ENCODE measurements at regions not wholly inside any gene's neighbourhood (a gene's known extent, or its start where the extent isn't known, plus 50 kb on each side); places are given as distances from the start of the nearest gene placed in this dataset.

GRCh38 chr7:54014765-54015164, 527.4 kb upstream of the VSTM2A start:
- Histone ChIP-seq H3K27me3 (ENCODE audit: insufficient read depth, low read length) (no peaks in the 10 kb centered on the region), H3K27ac (ENCODE audit: low read depth, low read length) (no peak overlapping the region), H3K9me3 (ENCODE audit: control insufficient read depth in 1 of 2, insufficient read depth in 1 of 2, low read depth in 1 of 2, low read length in 2 of 2) (peaks cover 0 to 17% of the 10 kb centered on the region in 2 experiments; a peak in 2 of 4 replicates), H3K36me3 (ENCODE audit: control insufficient read depth in 1 of 2, insufficient read depth in 2 of 2, low read length in 2 of 2) (no peaks in the 10 kb centered on the region), H3K79me2 (ENCODE audit: insufficient read depth, low read length) (no peaks in the 10 kb centered on the region), H3K4me1 (ENCODE audit: control insufficient read depth in 1 of 2, insufficient read depth in 2 of 2, low read length in 2 of 2) (no peaks in the 10 kb centered on the region), H2AFZ (ENCODE audit: low read depth, low read length, poor library complexity, severe bottlenecking) (no peak overlapping the region), H4K20me1 (ENCODE audit: insufficient read depth) (no peaks in the 10 kb centered on the region), H3K9me2 (ENCODE audit: insufficient read depth) (no peaks in the 10 kb centered on the region), H3K9ac (ENCODE audit: low read length) (no peak overlapping the region), H3K4me2 (ENCODE audit: low read length) (no peak overlapping the region), H3K4me3 (replicated peaks in 1 of 2; ENCODE audit: low read depth in 1 of 2, low read length in 2 of 2) (no peak overlapping the region)
- BruUV-seq (replicated peaks) = no TSS peak
- intact Hi-C loops (cut with micrococcal nuclease) = no loop called here
- POLR2A ChIA-PET = no interaction called here
- ATAC-seq = no peak
- TF ChIP-seq YY1 (IDR thresholded peaks at IDR 0.05; ENCODE audit: extremely low read depth, insufficient replicate concordance, low read depth, low read length) (no peak), ELF1 (IDR thresholded peaks at IDR 0.05; ENCODE audit: borderline replicate concordance, low read depth) (no peak), ATF3 (IDR thresholded peaks at IDR 0.05) (no peak)
- RAD21 ChIA-PET (ENCODE audit: low non-redundant PET in 1 of 2, low total read pairs in 2 of 2, uncharacterized antibody in 2 of 2, unreplicated experiment in 2 of 2) = no interaction called here
- CTCF ChIA-PET = no interaction called here
- no peak for DNase-seq (ENCODE audit: low read depth, low spot score)

GRCh38 chr7:54015251-54015650, 526.9 kb upstream of the VSTM2A start:
- CTCF ChIA-PET = no interaction called here
- H2AFZ ChIP-seq (ENCODE audit: low read depth, low read length, poor library complexity, severe bottlenecking) = no peak overlapping the region
- H3K9me2 ChIP-seq (ENCODE audit: insufficient read depth) = no peaks in the 10 kb centered on the region
- no peaks in the 10 kb centered on the region for H4K20me1 ChIP-seq (ENCODE audit: insufficient read depth)
- RAD21 ChIA-PET (ENCODE audit: low non-redundant PET in 1 of 2, low total read pairs in 2 of 2, uncharacterized antibody in 2 of 2, unreplicated experiment in 2 of 2) = no interaction called here
- peaks cover 4 to 20% of the 10 kb centered on the region in 2 experiments; a peak in 2 of 4 replicates for H3K9me3 ChIP-seq (ENCODE audit: control insufficient read depth in 1 of 2, insufficient read depth in 1 of 2, low read depth in 1 of 2, low read length in 2 of 2)
- DNase-seq (ENCODE audit: low read depth, low spot score) (no peak), ATAC-seq (no peak)
- H3K4me1 ChIP-seq (ENCODE audit: control insufficient read depth in 1 of 2, insufficient read depth in 2 of 2, low read length in 2 of 2) = no peaks in the 10 kb centered on the region
- no peak overlapping the region for H3K9ac ChIP-seq (ENCODE audit: low read length)
- POLR2A ChIA-PET = no interaction called here
- H3K4me2 ChIP-seq (ENCODE audit: low read length) = no peak overlapping the region
- H3K27ac ChIP-seq (ENCODE audit: low read depth, low read length) = no peak overlapping the region
- no TSS peak for BruUV-seq (replicated peaks)
- TF ChIP-seq ATF3 (IDR thresholded peaks at IDR 0.05) = no peak
- TF ChIP-seq RAD21 (IDR thresholded peaks at IDR 0.05; ENCODE audit: low read depth) = no peak
- TF ChIP-seq TCF7L2 (IDR thresholded peaks at IDR 0.05; ENCODE audit: borderline replicate concordance, extremely low read depth, insufficient read depth, insufficient read length) = no peak
- TF ChIP-seq MAX (IDR thresholded peaks at IDR 0.05) = no peak
- no peak for TF ChIP-seq POLR2AphosphoS5 (IDR thresholded peaks at IDR 0.05; ENCODE audit: low read depth, low read length)
- no peak for TF ChIP-seq ZFX (IDR thresholded peaks at IDR 0.05)
- TF ChIP-seq POLR2A (IDR thresholded peaks at IDR 0.05; ENCODE audit: borderline replicate concordance, extremely low read depth, insufficient read depth, insufficient read length) = no peak
- no peak for TF ChIP-seq EZH2 (IDR thresholded peaks at IDR 0.05)
- no peak for TF ChIP-seq ZNF274 (IDR thresholded peaks at IDR 0.05; ENCODE audit: low read depth, low read length)
- TF ChIP-seq EGR1 (IDR thresholded peaks at IDR 0.05; ENCODE audit: low read depth) = no peak
- TF ChIP-seq SIN3A (IDR thresholded peaks at IDR 0.05; ENCODE audit: low read depth) = no peak
- no peaks in the 10 kb centered on the region for H3K79me2 ChIP-seq (ENCODE audit: insufficient read depth, low read length)
- no peaks in the 10 kb centered on the region for H3K27me3 ChIP-seq (ENCODE audit: insufficient read depth, low read length)
- intact Hi-C loops (cut with micrococcal nuclease) = no loop called here
- no peaks in the 10 kb centered on the region for H3K36me3 ChIP-seq (ENCODE audit: control insufficient read depth in 1 of 2, insufficient read depth in 2 of 2, low read length in 2 of 2)
- H3K4me3 ChIP-seq (replicated peaks in 1 of 2; ENCODE audit: low read depth in 1 of 2, low read length in 2 of 2) = no peak overlapping the region

Data from HCT116 (cell line).